ENCODE measurements at regions not wholly inside any gene's neighbourhood (a gene's known extent, or its start where the extent isn't known, plus 50 kb on each side); places are given as distances from the start of the nearest gene placed in this dataset.

GRCh38 chr16:80054647-80055046, 454.1 kb upstream of the MAF start:
- DNase-seq (ENCODE audit: low read depth), result no peak
- no peak for TF ChIP-seq CTCF (conservative IDR thresholded peaks at IDR 0.05; ENCODE audit: low read depth, low read length)

GRCh38 chr16:80051040-80051439, 450.5 kb upstream of the MAF start:
- no peak for DNase-seq (ENCODE audit: low read depth)
- no peak for TF ChIP-seq CTCF (conservative IDR thresholded peaks at IDR 0.05; ENCODE audit: low read depth, low read length)
- H3K4me3 ChIP-seq (ENCODE audit: low read depth, low read length), result no peak overlapping the region

More at GRCh38 chr16:80054647-80055046, 454.1 kb upstream of the MAF start:
- no peak overlapping the region for H3K4me3 ChIP-seq (ENCODE audit: low read depth, low read length)

- DNase-seq (ENCODE audit: low read depth), result no peak
- no peak overlapping the region for H3K4me3 ChIP-seq (ENCODE audit: low read depth, low read length)
- TF ChIP-seq CTCF (conservative IDR thresholded peaks at IDR 0.05; ENCODE audit: low read depth, low read length), result no peak
These were observed 447.7 kb upstream of the MAF start for GRCh38 chr16:80048250-80048649.

GRCh38 chr16:80047842-80048241, 447.3 kb upstream of the MAF start:
- DNase-seq (ENCODE audit: low read depth), result no peak
- no peak for TF ChIP-seq CTCF (conservative IDR thresholded peaks at IDR 0.05; ENCODE audit: low read depth, low read length)
- no peak overlapping the region for H3K4me3 ChIP-seq (ENCODE audit: low read depth, low read length)

GRCh38 chr16:80046848-80047247, 446.3 kb upstream of the MAF start:
- DNase-seq (ENCODE audit: low read depth), result no peak
- H3K4me3 ChIP-seq (ENCODE audit: low read depth, low read length), result no peak overlapping the region
- no peak for TF ChIP-seq CTCF (conservative IDR thresholded peaks at IDR 0.05; ENCODE audit: low read depth, low read length)

- no peak for DNase-seq (ENCODE audit: low read depth)
- no peak overlapping the region for H3K4me3 ChIP-seq (ENCODE audit: low read depth, low read length)
- no peak for TF ChIP-seq CTCF (conservative IDR thresholded peaks at IDR 0.05; ENCODE audit: low read depth, low read length)
These were observed 445.7 kb upstream of the MAF start for GRCh38 chr16:80046261-80046660.

GRCh38 chr16:80045861-80046260, 445.3 kb upstream of the MAF start:
- TF ChIP-seq CTCF (conservative IDR thresholded peaks at IDR 0.05; ENCODE audit: low read depth, low read length), result no peak
- no peak for DNase-seq (ENCODE audit: low read depth)
- no peak overlapping the region for H3K4me3 ChIP-seq (ENCODE audit: low read depth, low read length)
